Esophagus muscularis mucosa (tissue), 4 donors: ENCODE measurements at regions not wholly inside any gene's neighbourhood (a gene's known extent, or its start where the extent isn't known, plus 50 kb on each side); places are given as distances from the start of the nearest gene placed in this dataset.

ENCODE experiments used
- DNase-seq: peaks from one replicate; pipeline ENCODE4 v3.0.0-alpha.2; 2017; ENCODE audit errors: extremely low spot score
- H3K27ac ChIP-seq, 4 donors: fragments of 200-600 bp; sonication (generic); replicated peaks in 1 of 4; 1 replicate in 3 of 4; 2 replicates in 1 of 4; pipeline ENCODE4 v1.5.1; 2016 to 2019; ENCODE audit warnings: mild to moderate bottlenecking in 1 of 4
- H3K27me3 ChIP-seq, 4 donors: fragments of 200-600 bp; sonication (generic); one replicate each; pipeline versions ENCODE4 v1.5.1 to v1.6.0; 2016 to 2019
- H3K36me3 ChIP-seq, 4 donors: fragments of 200-600 bp; sonication (generic); one replicate each; pipeline ENCODE4 v1.5.1; 2016 to 2019
- H3K4me1 ChIP-seq, 4 donors: fragments of 200-600 bp; sonication (generic); one replicate each; pipeline ENCODE4 v1.5.1; 2016 to 2019
- H3K4me3 ChIP-seq, 4 donors: fragments of 200-600 bp; sonication (generic); 1 replicate in 2 of 4; 2 replicates in 2 of 4; pipeline ENCODE4 v1.5.1; 2016 to 2019; ENCODE audit warnings: mild to moderate bottlenecking in 4 of 4, moderate library complexity in 1 of 4
- H3K9me3 ChIP-seq, 4 donors: fragments of 200-600 bp; sonication (generic); 1 replicate in 3 of 4; 2 replicates in 1 of 4; pipeline ENCODE4 v1.5.1; 2016 to 2019
- EP300 ChIP-seq: sonication (generic); formaldehyde crosslinking; IDR thresholded peaks from one replicate; pipeline ENCODE4 v1.6.1; 2017; ENCODE audit warnings: antibody characterized with exemption
- POLR2A ChIP-seq: fragments of 450-650 bp; IDR thresholded peaks from one replicate; pipeline ENCODE4 v1.6.1; 2017; ENCODE audit warnings: antibody characterized with exemption, moderate library complexity, mild to moderate bottlenecking, low read depth
- POLR2AphosphoS5 ChIP-seq, 2 donors: sonication (generic); formaldehyde crosslinking; IDR thresholded peaks; one replicate each; pipeline ENCODE4 v1.6.1; 2017; ENCODE audit warnings: antibody characterized with exemption in 2 of 2
- WGBS: methylation state at CpG from one replicate; pipeline ENCODE4 v1.1.5; 2018; 5-methylcytosine and 5-hydroxymethylcytosine counted together
- intact Hi-C: fragments of 100-400 bp; cut with DNase I; formaldehyde crosslinking; loops from one replicate; pipeline ENCODE4 v1.15.1; 2023
- TF ChIP-seq, protein P1 (sequence below), 3 experiments: fragments of 200-600 bp in 2 of 3; fragments of 450-650 bp in 1 of 3; sonication (generic) in 2 of 3; IDR thresholded peaks; one replicate each; pipeline ENCODE4 v1.5.1; 2017 to 2019; ENCODE audit warnings: antibody characterized with exemption in 3 of 3, mild to moderate bottlenecking in 2 of 3, moderate library complexity in 1 of 3

DNA sequence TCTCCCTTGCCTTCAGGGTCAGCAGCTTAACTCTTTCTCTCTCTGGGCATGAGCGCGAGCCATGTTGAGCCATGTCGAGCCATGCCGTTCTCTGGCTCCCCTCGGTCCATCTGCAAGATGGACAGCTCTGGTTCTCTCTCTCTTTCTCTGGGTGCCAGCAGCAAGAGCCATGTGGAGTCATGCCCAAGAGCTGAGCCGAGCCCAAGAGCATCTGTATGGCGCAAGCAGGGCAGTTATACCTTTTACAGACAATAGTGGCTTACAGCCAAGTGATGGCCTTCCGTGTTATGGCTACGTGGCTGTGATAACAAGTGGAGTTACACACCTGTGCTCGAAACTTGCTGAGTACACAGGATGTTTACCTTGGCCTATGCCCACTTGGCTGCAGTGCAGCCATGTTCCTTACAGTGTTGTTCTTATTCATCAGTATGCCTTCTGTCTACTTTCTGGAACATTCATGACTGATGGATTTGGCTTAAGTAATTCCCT lies 327.7 kb downstream of the GLRX3 start:
- Histone ChIP-seq H3K4me1 (no peaks in the 10 kb centered on the region), H3K9me3 (peaks cover 0 to 20% (median 13%) of the 10 kb centered on the region in 4 donors), H3K36me3 (no peaks in the 10 kb centered on the region), H3K27ac (no peak overlapping the region), H3K27me3 (peaks cover 0 to 1% (median 0%) of the 10 kb centered on the region in 4 donors), H3K4me3 (no peak overlapping the region)
- DNase-seq: no peak
- WGBS: 80% methylated on average over 9 of the region's 10 CpGs
- TF ChIP-seq POLR2A (no peak), POLR2AphosphoS5 (IDR thresholded peaks at IDR 0.05) (no peak), EP300 (no peak)
- TF ChIP-seq, protein P1, sequence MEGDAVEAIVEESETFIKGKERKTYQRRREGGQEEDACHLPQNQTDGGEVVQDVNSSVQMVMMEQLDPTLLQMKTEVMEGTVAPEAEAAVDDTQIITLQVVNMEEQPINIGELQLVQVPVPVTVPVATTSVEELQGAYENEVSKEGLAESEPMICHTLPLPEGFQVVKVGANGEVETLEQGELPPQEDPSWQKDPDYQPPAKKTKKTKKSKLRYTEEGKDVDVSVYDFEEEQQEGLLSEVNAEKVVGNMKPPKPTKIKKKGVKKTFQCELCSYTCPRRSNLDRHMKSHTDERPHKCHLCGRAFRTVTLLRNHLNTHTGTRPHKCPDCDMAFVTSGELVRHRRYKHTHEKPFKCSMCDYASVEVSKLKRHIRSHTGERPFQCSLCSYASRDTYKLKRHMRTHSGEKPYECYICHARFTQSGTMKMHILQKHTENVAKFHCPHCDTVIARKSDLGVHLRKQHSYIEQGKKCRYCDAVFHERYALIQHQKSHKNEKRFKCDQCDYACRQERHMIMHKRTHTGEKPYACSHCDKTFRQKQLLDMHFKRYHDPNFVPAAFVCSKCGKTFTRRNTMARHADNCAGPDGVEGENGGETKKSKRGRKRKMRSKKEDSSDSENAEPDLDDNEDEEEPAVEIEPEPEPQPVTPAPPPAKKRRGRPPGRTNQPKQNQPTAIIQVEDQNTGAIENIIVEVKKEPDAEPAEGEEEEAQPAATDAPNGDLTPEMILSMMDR (IDR thresholded peaks at IDR 0.05): no peak
- intact Hi-C loops: no loop called here

DNA sequence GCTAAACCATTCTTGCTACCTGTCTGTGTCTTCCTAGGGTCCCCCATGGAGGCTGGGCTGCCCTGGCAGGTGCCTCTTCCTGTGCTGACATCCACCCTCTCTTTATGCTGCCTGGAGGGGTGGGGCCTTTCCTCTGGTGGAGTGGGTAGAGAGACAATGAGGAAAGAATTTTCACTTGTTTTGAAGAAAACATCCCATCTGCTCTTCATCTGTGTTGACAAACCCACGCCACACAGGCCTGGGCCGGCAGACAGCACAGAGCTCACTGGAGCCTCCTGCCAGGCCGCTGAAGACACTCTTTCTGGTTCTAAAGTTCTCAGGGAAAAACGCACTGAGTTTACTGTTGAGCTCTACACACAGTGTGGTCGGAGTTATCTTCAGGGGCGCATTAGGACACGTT lies 328.2 kb downstream of the GLRX3 start:
- no peaks in the 10 kb centered on the region for H3K4me1 ChIP-seq
- intact Hi-C loops: no loop called here
- H3K27me3 ChIP-seq: no peaks in the 10 kb centered on the region
- H3K9me3 ChIP-seq: peaks cover 0 to 23% (median 15%) of the 10 kb centered on the region in 4 donors
- TF ChIP-seq POLR2AphosphoS5 (IDR thresholded peaks at IDR 0.05) (no peak), POLR2A (no peak), EP300 (no peak)
- TF ChIP-seq, protein P1 (IDR thresholded peaks at IDR 0.05): no peak
- WGBS: 75% methylated on average over 7 of the region's 7 CpGs
- peak; percentile 90 for DNase-seq
- no peak overlapping the region for H3K27ac ChIP-seq
- no peak overlapping the region for H3K4me3 ChIP-seq
- no peaks in the 10 kb centered on the region for H3K36me3 ChIP-seq

- Histone ChIP-seq H3K4me1 (no peaks in the 10 kb centered on the region), H3K27ac (no peak overlapping the region), H3K4me3 (no peak overlapping the region), H3K9me3 (peaks cover 0 to 23% (median 15%) of the 10 kb centered on the region in 4 donors), H3K36me3 (no peaks in the 10 kb centered on the region), H3K27me3 (no peaks in the 10 kb centered on the region)
- TF ChIP-seq POLR2AphosphoS5 (IDR thresholded peaks at IDR 0.05) (no peak), POLR2A (no peak), EP300 (no peak)
- TF ChIP-seq, protein P1 (IDR thresholded peaks at IDR 0.05): no peak
- 96% methylated on average over 12 of the region's 12 CpGs for WGBS
- peak; percentile 53 for DNase-seq
- intact Hi-C loops: no loop called here
Measured at GRCh38 chr10:130466271-130466997, 330.2 kb downstream of the GLRX3 start.

- TF ChIP-seq EP300: no peak
- no peak for DNase-seq
- H3K27ac ChIP-seq: no peak overlapping the region
- intact Hi-C loops: no loop called here
- H3K9me3 ChIP-seq: peaks cover 0 to 23% (median 15%) of the 10 kb centered on the region in 4 donors
- no peaks in the 10 kb centered on the region for H3K36me3 ChIP-seq
- no peaks in the 10 kb centered on the region for H3K4me1 ChIP-seq
- H3K27me3 ChIP-seq: no peaks in the 10 kb centered on the region
- no peak overlapping the region for H3K4me3 ChIP-seq
- 72% methylated on average over 5 of the region's 5 CpGs for WGBS
Measured at GRCh38 chr10:130470286-130470685, 334.1 kb downstream of the GLRX3 start.

DNA sequence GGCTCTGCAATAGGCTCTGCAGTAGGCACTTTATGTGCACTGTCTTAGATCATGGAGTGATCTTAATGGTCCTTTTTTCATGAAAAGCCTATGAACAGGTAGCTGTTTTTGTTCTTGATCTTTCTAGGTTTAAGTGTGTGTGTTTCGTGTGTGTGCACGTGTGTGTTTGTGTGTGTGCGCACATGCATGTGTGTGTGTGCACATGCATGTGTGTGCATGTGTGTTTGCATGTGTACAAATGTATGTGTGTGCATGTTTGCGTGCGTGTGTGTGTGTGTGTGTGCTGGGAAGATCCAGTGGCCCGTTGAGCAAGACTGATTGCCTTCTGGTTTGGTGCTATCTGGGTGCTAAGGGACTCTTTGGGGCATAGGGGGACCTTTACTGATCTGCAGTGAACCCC lies 334.8 kb downstream of the GLRX3 start:
- TF ChIP-seq POLR2A (no peak), EP300 (no peak), POLR2AphosphoS5 (IDR thresholded peaks at IDR 0.05) (no peak)
- TF ChIP-seq, protein P1 (IDR thresholded peaks at IDR 0.05): no peak

More for the DNA sequence above, 334.8 kb downstream of the GLRX3 start:
- Histone ChIP-seq H3K36me3 (no peaks in the 10 kb centered on the region), H3K4me1 (no peaks in the 10 kb centered on the region), H3K9me3 (peaks cover 0 to 23% (median 15%) of the 10 kb centered on the region in 4 donors), H3K27ac (no peak overlapping the region), H3K4me3 (no peak overlapping the region), H3K27me3 (no peaks in the 10 kb centered on the region)
- intact Hi-C loops: no loop called here
- WGBS: 77% methylated on average over 6 of the region's 6 CpGs
- DNase-seq: no peak
